ENCODE measurements at regions not wholly inside any gene's neighbourhood (a gene's known extent, or its start where the extent isn't known, plus 50 kb on each side); places are given as distances from the start of the nearest gene placed in this dataset.

- H3K9me3 ChIP-seq (ENCODE audit: control extremely low read depth in 1 of 5, control insufficient read depth in 4 of 5, insufficient read depth in 2 of 5, low read depth in 1 of 5, low read length in 4 of 5) = peaks cover 0 to 10% (median 5%) of the 10 kb centered on the region in 5 experiments
- no peaks in the 10 kb centered on the region for H3K4me1 ChIP-seq (ENCODE audit: control extremely low read depth in 1 of 4, control insufficient read depth in 4 of 4, insufficient read depth in 4 of 4, low read length in 3 of 4)
- no peak for DNase-seq
- no peak overlapping the region for H3K27ac ChIP-seq (ENCODE audit: insufficient read depth in 1 of 2, low read depth in 1 of 2, low read length in 2 of 2, poor library complexity in 1 of 2, severe bottlenecking in 2 of 2)
- 78% methylated on average over 3 of the region's 5 CpGs for WGBS (ENCODE audit: insufficient coverage)
- CTCF ChIA-PET = interaction anchor here (0.6 kb wide), 1 partner anchor 806 kb away, joined by 4 read pairs; no protein-coding TSS in a partner anchor
- peaks cover 2 to 75% (median 21%) of the 10 kb centered on the region in 5 experiments for H3K27me3 ChIP-seq (replicated peaks in 2 of 5; ENCODE audit: control insufficient read depth in 4 of 5, insufficient read depth in 5 of 5, low read length in 4 of 5)
- H3K4me3 ChIP-seq (ENCODE audit: control insufficient read depth in 1 of 7, extremely low read depth in 1 of 7, insufficient read depth in 4 of 7, low read depth in 2 of 7, low read length in 6 of 7) = no peak overlapping the region
- POLR2A ChIA-PET = no interaction called here
- H3K36me3 ChIP-seq (ENCODE audit: control insufficient read depth in 4 of 4, insufficient read depth in 4 of 4, low read length in 3 of 4) = no peaks in the 10 kb centered on the region
Observed at GRCh38 chr20:58149437-58150091, 78.9 kb downstream of the ANKRD60 start.

GRCh38 chr20:58148891-58149290 is 79.6 kb downstream of the ANKRD60 start:
- no peak overlapping the region for H3K4me3 ChIP-seq (ENCODE audit: control insufficient read depth in 1 of 7, extremely low read depth in 1 of 7, insufficient read depth in 4 of 7, low read depth in 2 of 7, low read length in 6 of 7)
- peaks cover 0 to 10% (median 5%) of the 10 kb centered on the region in 5 experiments for H3K9me3 ChIP-seq (ENCODE audit: control extremely low read depth in 1 of 5, control insufficient read depth in 4 of 5, insufficient read depth in 2 of 5, low read depth in 1 of 5, low read length in 4 of 5)
- no peaks in the 10 kb centered on the region for H3K4me1 ChIP-seq (ENCODE audit: control extremely low read depth in 1 of 4, control insufficient read depth in 4 of 4, insufficient read depth in 4 of 4, low read length in 3 of 4)
- 62% methylated on average over 7 of the region's 8 CpGs for WGBS (ENCODE audit: insufficient coverage)
- ChIA-PET POLR2A (no interaction called here), CTCF (interaction anchor here (0.6 kb wide), 1 partner anchor 807 kb away, joined by 4 read pairs; no protein-coding TSS in a partner anchor)
- H3K36me3 ChIP-seq (ENCODE audit: control insufficient read depth in 4 of 4, insufficient read depth in 4 of 4, low read length in 3 of 4) = no peaks in the 10 kb centered on the region
- H3K27me3 ChIP-seq (replicated peaks in 2 of 5; ENCODE audit: control insufficient read depth in 4 of 5, insufficient read depth in 5 of 5, low read length in 4 of 5) = peaks cover 2 to 71% (median 18%) of the 10 kb centered on the region in 5 experiments
- DNase-seq = no peak
- H3K27ac ChIP-seq (ENCODE audit: insufficient read depth in 1 of 2, low read depth in 1 of 2, low read length in 2 of 2, poor library complexity in 1 of 2, severe bottlenecking in 2 of 2) = no peak overlapping the region

- Histone ChIP-seq H3K4me1 (ENCODE audit: control extremely low read depth in 1 of 4, control insufficient read depth in 4 of 4, insufficient read depth in 4 of 4, low read length in 3 of 4) (no peaks in the 10 kb centered on the region), H3K36me3 (ENCODE audit: control insufficient read depth in 4 of 4, insufficient read depth in 4 of 4, low read length in 3 of 4) (no peaks in the 10 kb centered on the region), H3K9me3 (ENCODE audit: control extremely low read depth in 1 of 5, control insufficient read depth in 4 of 5, insufficient read depth in 2 of 5, low read depth in 1 of 5, low read length in 4 of 5) (peaks cover 0 to 10% (median 5%) of the 10 kb centered on the region in 5 experiments), H3K27me3 (replicated peaks in 2 of 5; ENCODE audit: control insufficient read depth in 4 of 5, insufficient read depth in 5 of 5, low read length in 4 of 5) (peaks cover 2 to 60% (median 14%) of the 10 kb centered on the region in 5 experiments), H3K4me3 (ENCODE audit: control insufficient read depth in 1 of 7, extremely low read depth in 1 of 7, insufficient read depth in 4 of 7, low read depth in 2 of 7, low read length in 6 of 7) (no peak overlapping the region), H3K27ac (ENCODE audit: insufficient read depth in 1 of 2, low read depth in 1 of 2, low read length in 2 of 2, poor library complexity in 1 of 2, severe bottlenecking in 2 of 2) (no peak overlapping the region)
- WGBS (ENCODE audit: insufficient coverage) = 92% methylated on average over 8 of the region's 10 CpGs
- ChIA-PET POLR2A (no interaction called here), CTCF (no interaction called here)
- DNase-seq = no peak
Observed at GRCh38 chr20:58147628-58148370, 80.7 kb downstream of the ANKRD60 start.

- WGBS (ENCODE audit: insufficient coverage) = over 99% methylated on average over 11 of the region's 11 CpGs
- Histone ChIP-seq H3K4me1 (ENCODE audit: control extremely low read depth in 1 of 4, control insufficient read depth in 4 of 4, insufficient read depth in 4 of 4, low read length in 3 of 4) (no peaks in the 10 kb centered on the region), H3K4me3 (ENCODE audit: control insufficient read depth in 1 of 7, extremely low read depth in 1 of 7, insufficient read depth in 4 of 7, low read depth in 2 of 7, low read length in 6 of 7) (no peak overlapping the region), H3K27ac (ENCODE audit: insufficient read depth in 1 of 2, low read depth in 1 of 2, low read length in 2 of 2, poor library complexity in 1 of 2, severe bottlenecking in 2 of 2) (no peak overlapping the region), H3K36me3 (ENCODE audit: control insufficient read depth in 4 of 4, insufficient read depth in 4 of 4, low read length in 3 of 4) (no peaks in the 10 kb centered on the region), H3K27me3 (replicated peaks in 2 of 5; ENCODE audit: control insufficient read depth in 4 of 5, insufficient read depth in 5 of 5, low read length in 4 of 5) (peaks cover 2 to 53% (median 10%) of the 10 kb centered on the region in 5 experiments), H3K9me3 (ENCODE audit: control extremely low read depth in 1 of 5, control insufficient read depth in 4 of 5, insufficient read depth in 2 of 5, low read depth in 1 of 5, low read length in 4 of 5) (peaks cover 0 to 10% (median 5%) of the 10 kb centered on the region in 5 experiments)
- ChIA-PET POLR2A (interaction anchor here (0.8 kb wide), 1 partner anchor 86 kb away, joined by 3 read pairs; no protein-coding TSS in a partner anchor), CTCF (no interaction called here)
- DNase-seq = no peak
Observed at GRCh38 chr20:58146746-58147140, 81.7 kb downstream of the ANKRD60 start.

GRCh38 chr20:58146081-58146745 is 82.2 kb downstream of the ANKRD60 start:
- peaks cover 2 to 53% (median 10%) of the 10 kb centered on the region in 5 experiments for H3K27me3 ChIP-seq (replicated peaks in 2 of 5; ENCODE audit: control insufficient read depth in 4 of 5, insufficient read depth in 5 of 5, low read length in 4 of 5)
- ChIA-PET CTCF (no interaction called here), POLR2A (interaction anchor here (0.8 kb wide), 1 partner anchor 86 kb away, joined by 3 read pairs; no protein-coding TSS in a partner anchor)
- no peaks in the 10 kb centered on the region for H3K36me3 ChIP-seq (ENCODE audit: control insufficient read depth in 4 of 4, insufficient read depth in 4 of 4, low read length in 3 of 4)
- peaks cover 0 to 10% (median 5%) of the 10 kb centered on the region in 5 experiments for H3K9me3 ChIP-seq (ENCODE audit: control extremely low read depth in 1 of 5, control insufficient read depth in 4 of 5, insufficient read depth in 2 of 5, low read depth in 1 of 5, low read length in 4 of 5)
- 91% methylated on average over 4 of the region's 8 CpGs for WGBS (ENCODE audit: insufficient coverage)
- no peak overlapping the region for H3K4me3 ChIP-seq (ENCODE audit: control insufficient read depth in 1 of 7, extremely low read depth in 1 of 7, insufficient read depth in 4 of 7, low read depth in 2 of 7, low read length in 6 of 7)
- DNase-seq = no peak
- H3K27ac ChIP-seq (ENCODE audit: insufficient read depth in 1 of 2, low read depth in 1 of 2, low read length in 2 of 2, poor library complexity in 1 of 2, severe bottlenecking in 2 of 2) = no peak overlapping the region
- no peaks in the 10 kb centered on the region for H3K4me1 ChIP-seq (ENCODE audit: control extremely low read depth in 1 of 4, control insufficient read depth in 4 of 4, insufficient read depth in 4 of 4, low read length in 3 of 4)

- 88% methylated on average over 5 of the region's 6 CpGs for WGBS (ENCODE audit: insufficient coverage)
- no peak overlapping the region for H3K27ac ChIP-seq (ENCODE audit: insufficient read depth in 1 of 2, low read depth in 1 of 2, low read length in 2 of 2, poor library complexity in 1 of 2, severe bottlenecking in 2 of 2)
- peaks cover 0 to 10% (median 5%) of the 10 kb centered on the region in 5 experiments for H3K9me3 ChIP-seq (ENCODE audit: control extremely low read depth in 1 of 5, control insufficient read depth in 4 of 5, insufficient read depth in 2 of 5, low read depth in 1 of 5, low read length in 4 of 5)
- no peaks in the 10 kb centered on the region for H3K36me3 ChIP-seq (ENCODE audit: control insufficient read depth in 4 of 4, insufficient read depth in 4 of 4, low read length in 3 of 4)
- DNase-seq = no peak
- H3K4me1 ChIP-seq (ENCODE audit: control extremely low read depth in 1 of 4, control insufficient read depth in 4 of 4, insufficient read depth in 4 of 4, low read length in 3 of 4) = no peaks in the 10 kb centered on the region
- ChIA-PET POLR2A (interaction anchor here (0.8 kb wide), 1 partner anchor 85 kb away, joined by 3 read pairs; no protein-coding TSS in a partner anchor), CTCF (no interaction called here)
- peaks cover 2 to 51% (median 6%) of the 10 kb centered on the region in 5 experiments for H3K27me3 ChIP-seq (replicated peaks in 2 of 5; ENCODE audit: control insufficient read depth in 4 of 5, insufficient read depth in 5 of 5, low read length in 4 of 5)
- no peak overlapping the region for H3K4me3 ChIP-seq (ENCODE audit: control insufficient read depth in 1 of 7, extremely low read depth in 1 of 7, insufficient read depth in 4 of 7, low read depth in 2 of 7, low read length in 6 of 7)
Observed at GRCh38 chr20:58145506-58146080, 82.9 kb downstream of the ANKRD60 start.

Data from common myeloid progenitor, CD34-positive (primary cell).